ENCODE measurements at regions not wholly inside any gene's neighbourhood (a gene's known extent, or its start where the extent isn't known, plus 50 kb on each side); places are given as distances from the start of the nearest gene placed in this dataset.

DNA sequence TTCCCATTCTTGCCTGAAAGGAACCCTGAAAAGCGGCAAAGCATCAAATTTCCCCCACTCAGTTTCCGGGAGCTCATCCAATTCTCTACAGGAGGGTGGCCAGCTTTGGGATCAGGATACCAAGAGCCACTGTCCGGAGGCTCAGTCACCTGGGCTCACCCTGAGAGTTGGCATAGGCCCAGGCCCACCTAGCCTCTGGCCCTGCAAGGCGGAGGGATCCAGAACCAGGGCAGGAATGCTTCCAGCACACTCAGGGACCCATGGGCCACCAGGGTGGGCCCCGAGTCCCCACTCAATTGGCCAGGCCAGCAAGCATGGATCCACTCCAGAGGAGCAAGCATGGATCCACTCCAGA lies 432.9 kb upstream of the MYT1L start:
- H3K4me3 ChIP-seq (ENCODE audit: low read depth, low read length): no peak overlapping the region
- DNase-seq (ENCODE audit: low read depth): no peak
- TF ChIP-seq, protein P1, sequence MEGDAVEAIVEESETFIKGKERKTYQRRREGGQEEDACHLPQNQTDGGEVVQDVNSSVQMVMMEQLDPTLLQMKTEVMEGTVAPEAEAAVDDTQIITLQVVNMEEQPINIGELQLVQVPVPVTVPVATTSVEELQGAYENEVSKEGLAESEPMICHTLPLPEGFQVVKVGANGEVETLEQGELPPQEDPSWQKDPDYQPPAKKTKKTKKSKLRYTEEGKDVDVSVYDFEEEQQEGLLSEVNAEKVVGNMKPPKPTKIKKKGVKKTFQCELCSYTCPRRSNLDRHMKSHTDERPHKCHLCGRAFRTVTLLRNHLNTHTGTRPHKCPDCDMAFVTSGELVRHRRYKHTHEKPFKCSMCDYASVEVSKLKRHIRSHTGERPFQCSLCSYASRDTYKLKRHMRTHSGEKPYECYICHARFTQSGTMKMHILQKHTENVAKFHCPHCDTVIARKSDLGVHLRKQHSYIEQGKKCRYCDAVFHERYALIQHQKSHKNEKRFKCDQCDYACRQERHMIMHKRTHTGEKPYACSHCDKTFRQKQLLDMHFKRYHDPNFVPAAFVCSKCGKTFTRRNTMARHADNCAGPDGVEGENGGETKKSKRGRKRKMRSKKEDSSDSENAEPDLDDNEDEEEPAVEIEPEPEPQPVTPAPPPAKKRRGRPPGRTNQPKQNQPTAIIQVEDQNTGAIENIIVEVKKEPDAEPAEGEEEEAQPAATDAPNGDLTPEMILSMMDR (conservative IDR thresholded peaks at IDR 0.05; ENCODE audit: low read depth, low read length): no peak

- H3K4me3 ChIP-seq (ENCODE audit: low read depth, low read length): no peak overlapping the region
- TF ChIP-seq, protein P1 (conservative IDR thresholded peaks at IDR 0.05; ENCODE audit: low read depth, low read length): no peak
- DNase-seq (ENCODE audit: low read depth): no peak
These were observed 432.4 kb upstream of the MYT1L start for GRCh38 chr2:2763351-2764000.

- TF ChIP-seq, protein P1 (conservative IDR thresholded peaks at IDR 0.05; ENCODE audit: low read depth, low read length): no peak
- no peak for DNase-seq (ENCODE audit: low read depth)
- H3K4me3 ChIP-seq (ENCODE audit: low read depth, low read length): no peak overlapping the region
These were observed 431.8 kb upstream of the MYT1L start for GRCh38 chr2:2762913-2763312.

GRCh38 chr2:2762166-2762908 lies 431.3 kb upstream of the MYT1L start:
- no peak overlapping the region for H3K4me3 ChIP-seq (ENCODE audit: low read depth, low read length)
- TF ChIP-seq, protein P1 (conservative IDR thresholded peaks at IDR 0.05; ENCODE audit: low read depth, low read length): no peak
- DNase-seq (ENCODE audit: low read depth): no peak

DNA sequence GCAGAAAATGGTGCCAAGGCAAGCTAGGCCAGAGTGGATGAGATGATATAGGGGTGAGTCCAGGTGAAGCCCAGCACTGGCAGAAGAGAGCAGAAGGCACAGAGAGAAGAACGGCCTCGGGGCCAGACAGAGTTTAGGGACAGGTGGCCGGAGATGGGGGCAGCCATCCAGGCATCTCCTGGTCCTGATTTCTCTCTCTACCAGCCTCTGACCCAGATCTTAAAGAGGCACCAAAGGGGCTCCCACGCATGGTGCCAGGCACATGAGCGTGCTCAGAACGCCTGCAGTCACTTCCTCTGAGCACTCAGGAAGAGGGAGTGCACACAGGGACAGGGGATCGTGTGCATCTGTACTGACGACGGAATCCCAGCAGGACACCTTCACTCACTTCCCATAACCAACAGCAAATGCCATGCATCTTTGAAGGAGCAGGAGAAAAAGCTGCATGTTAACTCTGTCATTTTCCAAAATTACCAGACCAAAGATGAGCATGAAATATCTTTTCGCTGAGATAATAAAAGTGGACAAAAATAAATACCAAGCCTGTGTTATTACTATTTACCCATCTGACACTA lies 427.8 kb upstream of the MYT1L start:
- TF ChIP-seq, protein P1 (conservative IDR thresholded peaks at IDR 0.05; ENCODE audit: low read depth, low read length): no peak
- DNase-seq (ENCODE audit: low read depth): no peak
- H3K4me3 ChIP-seq (ENCODE audit: low read depth, low read length): no peak overlapping the region

- TF ChIP-seq, protein P1 (conservative IDR thresholded peaks at IDR 0.05; ENCODE audit: low read depth, low read length): no peak
- no peak overlapping the region for H3K4me3 ChIP-seq (ENCODE audit: low read depth, low read length)
- DNase-seq (ENCODE audit: low read depth): no peak
These were observed 426.7 kb upstream of the MYT1L start for GRCh38 chr2:2757764-2758163.

Data from choroid plexus epithelial cell (primary cell).